OCI-LY3 (cell line): ENCODE measurements at regions not wholly inside any gene's neighbourhood (a gene's known extent, or its start where the extent isn't known, plus 50 kb on each side); places are given as distances from the start of the nearest gene placed in this dataset.

Experiments used
- EZH2phosphoT487 ChIP-seq: fragments of 200-600 bp; shearing (Covaris generic); IDR thresholded peaks from 2 replicates; pipeline ENCODE4 v1.6.1; 2018; ENCODE audit warnings: antibody characterized with exemption, mixed run types, low read depth
- TF ChIP-seq, protein P1 (sequence below): fragments of 200-600, 300-600 bp; sonication (generic); IDR thresholded peaks from 2 replicates; pipeline ENCODE4 v1.5.1; 2014; ENCODE audit warnings: antibody characterized with exemption, low read length, low read depth

DNA sequence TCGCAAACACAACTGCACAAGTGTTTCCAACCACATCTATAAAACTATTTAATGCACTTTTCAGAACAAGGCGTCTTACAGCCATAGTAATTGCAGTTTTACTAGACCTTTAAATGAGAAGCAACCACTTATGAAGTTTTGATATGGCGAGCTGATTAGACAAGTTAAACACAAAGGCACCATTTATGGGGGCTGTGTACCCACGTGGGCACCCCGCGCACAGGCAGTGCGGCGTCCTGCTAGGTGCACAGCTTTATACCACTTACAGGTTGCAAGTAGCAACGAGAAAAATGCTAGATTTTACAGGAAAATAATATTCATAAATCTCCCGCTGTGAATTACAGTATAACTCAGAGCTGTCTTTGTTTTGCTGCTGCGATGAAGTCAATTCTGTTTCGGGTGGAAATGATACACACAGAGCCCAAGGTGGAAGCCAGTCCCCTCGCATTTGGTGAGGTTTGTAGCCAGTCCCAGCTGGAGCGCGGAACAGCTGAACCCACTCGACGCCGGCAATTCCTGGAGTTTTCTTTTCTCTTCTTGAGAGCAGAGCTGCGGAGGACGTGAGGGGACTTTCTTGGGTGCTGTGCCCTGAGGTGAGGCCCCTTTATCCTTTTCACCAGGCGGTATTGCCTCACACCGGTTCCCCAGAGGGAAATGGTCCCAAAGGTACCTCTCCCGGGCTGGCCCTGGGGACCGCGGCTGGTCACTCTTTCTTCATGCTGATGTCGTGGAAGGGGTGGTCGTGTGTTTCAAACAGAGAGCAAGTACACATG is 76.7 kb downstream of the PTGR3 start:
- TF ChIP-seq, protein P1, sequence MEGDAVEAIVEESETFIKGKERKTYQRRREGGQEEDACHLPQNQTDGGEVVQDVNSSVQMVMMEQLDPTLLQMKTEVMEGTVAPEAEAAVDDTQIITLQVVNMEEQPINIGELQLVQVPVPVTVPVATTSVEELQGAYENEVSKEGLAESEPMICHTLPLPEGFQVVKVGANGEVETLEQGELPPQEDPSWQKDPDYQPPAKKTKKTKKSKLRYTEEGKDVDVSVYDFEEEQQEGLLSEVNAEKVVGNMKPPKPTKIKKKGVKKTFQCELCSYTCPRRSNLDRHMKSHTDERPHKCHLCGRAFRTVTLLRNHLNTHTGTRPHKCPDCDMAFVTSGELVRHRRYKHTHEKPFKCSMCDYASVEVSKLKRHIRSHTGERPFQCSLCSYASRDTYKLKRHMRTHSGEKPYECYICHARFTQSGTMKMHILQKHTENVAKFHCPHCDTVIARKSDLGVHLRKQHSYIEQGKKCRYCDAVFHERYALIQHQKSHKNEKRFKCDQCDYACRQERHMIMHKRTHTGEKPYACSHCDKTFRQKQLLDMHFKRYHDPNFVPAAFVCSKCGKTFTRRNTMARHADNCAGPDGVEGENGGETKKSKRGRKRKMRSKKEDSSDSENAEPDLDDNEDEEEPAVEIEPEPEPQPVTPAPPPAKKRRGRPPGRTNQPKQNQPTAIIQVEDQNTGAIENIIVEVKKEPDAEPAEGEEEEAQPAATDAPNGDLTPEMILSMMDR = no peak
- no peak for TF ChIP-seq EZH2phosphoT487
